Activated T-cell treated with anti-CD3 and anti-CD28 coated beads for 1 hour (primary cell): ENCODE measurements at regions not wholly inside any gene's neighbourhood (a gene's known extent, or its start where the extent isn't known, plus 50 kb on each side); places are given as distances from the start of the nearest gene placed in this dataset.
"Not testable (repeated sequence)": the region's sequence is repeated elsewhere in the genome, so short reads cannot be mapped to it uniquely, and the experiment has no call there.

Experiments used
- DNase-seq: peaks from one replicate; pipeline ENCODE4 v3.0.0-alpha.2; 2020; ENCODE audit warnings: low read depth

DNA sequence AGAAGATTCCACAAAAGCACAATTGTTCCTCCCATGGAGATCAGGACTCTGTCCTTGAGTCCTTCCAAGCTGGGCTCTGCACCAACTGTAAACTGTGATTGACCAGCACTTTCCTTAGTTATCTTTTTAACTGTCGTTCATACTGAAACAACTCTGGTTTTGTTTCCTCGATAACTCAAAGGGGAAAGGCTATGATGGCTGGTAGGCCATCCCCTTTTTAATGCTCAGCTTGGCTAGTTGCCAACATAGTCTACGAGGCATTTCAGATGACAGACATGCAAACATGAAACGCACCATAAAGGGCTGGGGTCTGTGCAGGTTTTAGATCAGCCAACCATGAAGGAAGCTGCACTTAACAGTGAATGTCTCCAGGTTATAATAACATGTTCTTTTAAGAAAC lies 497.1 kb upstream of the ARID1B start:
- DNase-seq, result no peak

DNA sequence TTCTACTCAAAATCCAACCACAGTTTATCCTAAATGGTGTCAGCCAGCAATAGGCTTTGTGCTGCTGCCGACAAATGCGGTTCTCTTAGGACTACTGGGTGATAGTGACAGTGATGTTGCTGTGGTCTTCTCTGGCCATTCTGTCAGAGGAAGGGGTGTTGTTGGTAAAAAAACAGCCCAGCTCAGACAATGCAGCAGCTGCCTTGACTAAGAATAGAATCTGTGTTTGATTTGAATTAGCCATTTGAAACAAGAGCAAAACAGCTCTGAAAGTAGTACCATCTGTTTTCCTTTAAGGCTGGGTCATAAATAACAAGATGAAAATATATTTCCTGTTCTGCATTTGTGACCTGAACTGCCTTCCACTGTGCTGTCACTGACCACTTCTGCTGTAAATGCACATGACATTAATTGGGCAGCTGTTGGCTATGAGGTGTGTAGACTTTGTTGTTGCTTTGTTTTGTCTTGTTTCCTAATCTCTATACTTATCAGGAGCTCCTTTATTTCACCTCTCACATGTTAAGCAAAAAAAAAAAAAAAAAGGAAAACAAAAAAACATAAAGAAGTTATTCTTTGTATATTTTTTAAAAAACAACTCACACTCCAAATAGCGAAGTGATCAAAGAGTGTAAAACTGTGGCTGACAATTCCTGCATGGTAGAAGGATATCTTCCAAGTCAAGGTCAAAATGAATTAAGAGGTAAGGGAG lies 497.8 kb upstream of the ARID1B start:
- DNase-seq, result no peak

- no peak for DNase-seq
Observed at GRCh38 chr6:156273065-156273711, 504.0 kb upstream of the ARID1B start.

DNA sequence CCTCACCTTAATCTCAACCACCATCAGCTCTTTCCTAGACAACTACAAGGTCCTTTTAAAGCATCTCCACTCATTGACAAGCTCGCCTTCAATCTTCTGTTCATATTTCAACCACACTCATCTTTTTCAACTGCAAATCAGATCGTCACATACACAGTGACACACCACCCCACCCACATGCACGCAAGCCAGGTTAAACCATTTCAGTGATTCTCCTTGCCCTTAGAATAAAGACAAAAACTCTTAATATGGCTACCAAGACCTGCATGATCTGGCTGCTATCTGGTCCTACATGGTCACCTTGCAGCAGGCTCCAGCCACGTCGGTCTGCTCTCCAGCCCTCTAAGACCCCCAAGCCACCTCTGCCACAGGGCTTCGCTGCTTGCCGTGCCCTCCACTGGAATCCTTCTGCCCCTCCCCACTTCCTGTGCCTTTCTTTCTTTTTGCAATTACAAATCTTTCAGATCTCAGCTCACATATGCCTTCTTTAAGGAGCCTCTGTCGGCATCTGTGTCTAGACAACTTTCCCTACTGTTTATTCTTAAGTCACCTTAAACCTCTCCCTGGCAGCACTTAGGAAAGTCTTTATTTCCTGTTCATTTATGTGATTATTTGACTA lies 507.3 kb upstream of the ARID1B start:
- no peak for DNase-seq

- no peak for DNase-seq
Observed at GRCh38 chr6:156268849-156269248, 508.3 kb upstream of the ARID1B start.

DNA sequence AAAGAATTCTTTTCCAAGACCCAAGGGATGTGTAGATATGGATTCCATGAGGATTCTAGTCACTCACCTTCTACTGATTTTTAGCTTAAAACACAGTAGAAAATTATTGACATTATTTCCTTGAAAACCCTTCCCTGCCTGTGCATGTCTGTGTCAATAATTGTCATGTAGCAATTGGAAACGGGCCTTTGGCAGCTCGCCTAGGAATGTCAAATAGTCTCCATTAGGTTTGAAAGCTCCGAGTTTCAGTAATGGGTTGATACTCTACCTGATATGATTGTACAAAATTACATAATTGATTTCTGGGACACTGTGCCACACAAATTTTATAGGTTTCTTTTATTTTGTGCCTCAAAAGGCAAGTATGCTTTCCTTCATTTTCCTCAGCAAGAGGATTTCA lies 515.2 kb upstream of the ARID1B start:
- no peak for DNase-seq

- no peak for DNase-seq
Observed at GRCh38 chr6:156260815-156261214, 516.4 kb upstream of the ARID1B start.

DNA sequence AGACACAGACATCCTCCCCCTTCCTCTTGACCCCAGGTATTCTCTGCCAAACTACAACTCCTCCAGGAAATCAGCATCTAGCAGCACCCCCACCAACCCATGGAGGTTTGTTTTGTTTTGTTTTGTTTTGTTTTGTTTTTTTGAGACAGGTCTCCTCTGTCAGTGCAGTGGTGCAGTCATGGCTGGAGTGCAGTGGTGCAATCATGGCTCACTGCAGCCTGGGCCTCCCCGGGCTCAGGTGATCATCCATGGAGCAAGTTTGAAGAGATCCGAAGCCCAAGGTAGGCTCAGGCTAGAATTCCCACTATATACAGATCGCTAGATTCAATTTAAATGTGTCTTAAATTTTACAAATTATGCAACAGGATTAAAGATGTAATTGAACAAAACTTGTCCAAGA lies 518.2 kb upstream of the ARID1B start:
- DNase-seq, result no peak

DNA sequence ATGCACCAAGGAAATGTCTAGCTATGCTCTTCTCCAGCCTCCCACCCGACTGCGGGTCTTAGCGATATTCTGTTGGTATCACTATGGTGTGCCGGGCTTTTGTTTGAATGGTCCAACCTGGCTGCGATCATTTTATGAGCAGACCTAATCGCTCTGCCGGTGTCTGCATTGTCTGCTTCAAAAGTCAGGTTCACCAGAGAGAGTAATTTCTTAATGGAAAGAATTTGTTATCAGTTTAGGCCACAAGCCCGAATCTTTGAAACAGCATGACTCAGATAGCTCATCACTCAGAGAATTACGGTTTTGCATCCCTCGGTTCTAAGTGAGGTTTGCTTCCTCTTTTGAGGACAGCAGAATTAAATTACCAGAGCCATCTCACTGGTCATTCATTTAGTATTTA lies 521.0 kb upstream of the ARID1B start:
- no peak for DNase-seq

- DNase-seq, result no peak
Observed at GRCh38 chr6:156254240-156254639, 522.9 kb upstream of the ARID1B start.

DNA sequence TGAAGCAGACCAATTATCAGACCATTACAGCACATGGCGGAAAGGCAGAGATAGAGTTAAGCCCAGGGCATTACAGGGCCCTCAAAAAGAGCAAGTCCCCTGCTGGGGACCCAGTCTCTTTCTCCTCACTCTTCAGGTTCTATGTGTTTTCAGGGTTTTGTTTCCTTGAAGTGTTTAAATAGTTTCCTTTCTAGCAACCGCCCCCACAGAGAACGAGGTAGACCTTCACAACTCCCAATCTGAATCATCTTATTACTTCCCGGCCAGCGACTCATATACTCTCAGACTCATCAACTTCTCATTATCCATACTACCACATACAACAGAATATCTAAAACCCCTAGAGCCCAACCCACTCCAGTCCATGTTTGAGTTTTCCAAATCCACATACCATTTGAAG lies 526.6 kb upstream of the ARID1B start:
- DNase-seq, result no peak

DNA sequence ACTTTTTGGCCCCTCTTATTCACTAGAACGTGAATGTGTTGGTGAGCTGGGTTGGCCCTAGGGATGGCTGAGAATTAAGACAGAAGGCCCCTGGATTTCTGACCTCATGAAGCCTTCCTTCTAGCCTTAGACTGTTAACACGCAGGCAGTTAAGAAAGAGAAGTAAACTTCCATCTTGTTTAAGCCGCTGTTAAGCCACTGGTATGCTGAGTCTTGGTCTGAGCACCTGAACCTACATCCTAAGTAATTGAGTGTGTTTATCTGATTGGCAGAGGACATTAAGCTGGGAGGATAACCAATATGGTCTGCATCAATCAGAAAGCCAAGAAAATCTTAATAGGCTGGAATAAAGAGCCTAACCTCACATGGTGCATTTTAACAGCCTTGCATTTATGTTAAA lies 535.0 kb upstream of the ARID1B start:
- DNase-seq, result no peak

GRCh38 chr6:156231026-156231765 lies 546.0 kb upstream of the ARID1B start:
- DNase-seq, result no peak

DNA sequence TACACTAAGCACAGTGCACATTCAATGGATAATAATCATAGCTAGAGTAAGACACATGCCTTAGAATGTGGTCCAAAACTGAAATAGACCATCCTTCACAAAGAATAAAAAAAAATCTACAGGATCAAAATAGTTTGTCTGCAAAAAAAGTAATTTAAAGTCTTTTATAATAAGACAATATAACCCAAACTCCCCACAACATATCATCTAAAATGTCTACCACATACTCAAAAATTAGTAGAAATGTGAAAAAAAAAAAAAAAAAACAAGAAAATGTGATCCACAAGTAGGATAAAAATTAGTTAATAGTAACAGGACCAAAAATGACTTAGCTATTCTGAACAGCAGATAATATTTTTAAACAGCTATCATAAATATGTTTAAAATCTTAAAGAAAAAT lies 557.2 kb upstream of the ARID1B start:
- no peak for DNase-seq

DNA sequence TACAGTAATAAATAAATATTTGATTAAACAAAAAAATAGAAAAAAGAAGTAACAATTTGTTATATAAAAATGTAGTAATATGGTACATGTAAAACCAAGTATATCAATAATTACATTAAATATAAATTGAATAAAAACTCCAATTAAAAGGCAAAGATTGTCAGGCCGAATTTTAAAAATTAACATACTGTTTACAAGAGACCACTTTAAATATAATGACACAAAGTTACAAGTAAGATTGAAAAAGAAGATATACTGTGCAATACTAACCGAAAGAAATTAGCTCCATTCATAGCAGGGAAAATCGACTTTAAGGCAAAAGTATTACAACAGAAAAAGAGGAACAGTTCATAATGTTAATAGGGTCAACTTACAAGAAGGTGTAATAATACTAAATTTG lies 571.5 kb upstream of the ARID1B start:
- no peak for DNase-seq

GRCh38 chr6:156199182-156199581 lies 578.0 kb upstream of the ARID1B start:
- DNase-seq, result no peak

GRCh38 chr6:156197513-156197912 lies 579.7 kb upstream of the ARID1B start:
- no peak for DNase-seq

DNA sequence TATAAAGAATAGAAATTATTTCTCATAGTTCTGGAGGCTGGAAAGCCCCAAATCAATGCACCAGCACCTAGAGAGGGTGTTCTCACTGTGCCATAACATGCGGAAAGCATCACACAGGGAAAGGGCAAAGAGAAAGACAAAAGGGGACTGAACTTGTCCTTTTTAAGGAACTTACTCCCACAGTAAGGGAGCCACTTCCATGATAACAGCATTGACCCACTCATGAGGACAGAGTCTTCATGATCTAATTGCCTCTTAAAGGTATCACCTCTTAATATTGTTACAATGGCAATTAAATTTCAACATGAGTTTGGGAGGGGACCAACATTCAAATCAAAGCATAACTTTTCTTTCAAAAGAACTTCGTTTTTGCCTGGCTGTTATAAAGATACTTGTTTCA lies 582.2 kb upstream of the ARID1B start:
- DNase-seq, result no peak

- DNase-seq, result no peak
Observed at GRCh38 chr6:156193381-156193780, 583.8 kb upstream of the ARID1B start.

- DNase-seq, result no peak
Observed at GRCh38 chr6:156191895-156192294, 585.3 kb upstream of the ARID1B start.

DNA sequence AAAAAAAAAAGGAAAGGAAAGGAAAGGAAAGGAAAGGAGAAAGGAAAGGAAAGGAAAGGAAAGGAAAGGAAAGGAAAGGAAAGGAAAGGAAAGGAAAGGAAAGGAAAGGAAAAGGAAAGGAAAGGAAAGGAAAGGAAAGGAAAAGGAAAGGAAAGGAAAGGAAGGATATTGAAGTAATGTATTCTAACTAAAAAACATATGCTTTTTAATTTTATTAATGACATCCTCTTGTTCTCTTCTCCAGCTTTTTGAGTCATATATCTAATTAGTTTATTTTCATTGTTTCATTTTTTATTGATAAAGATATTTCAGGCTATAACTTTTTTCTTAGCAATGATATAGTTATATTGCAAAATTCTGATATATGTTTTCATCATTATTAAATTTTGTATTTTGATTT lies 585.8 kb upstream of the ARID1B start:
- not testable (repeated sequence) for DNase-seq

- no peak for DNase-seq
Observed at GRCh38 chr6:156190270-156190669, 586.9 kb upstream of the ARID1B start.

- no peak for DNase-seq
Observed at GRCh38 chr6:156189714-156190113, 587.5 kb upstream of the ARID1B start.
